GM12878 (cell line): ENCODE measurements at regions not wholly inside any gene's neighbourhood (a gene's known extent, or its start where the extent isn't known, plus 50 kb on each side); places are given as distances from the start of the nearest gene placed in this dataset.

Experiments used
- BRCA1 ChIP-seq: IDR thresholded peaks from 2 replicates; pipeline ENCODE4 v1.6.1; 2011; ENCODE audit warnings: low read depth, low read length, improper control_type of control experiment
- CTCF ChIP-seq, 3 experiments: IDR thresholded peaks in 2 of 3; conservative IDR thresholded peaks in 1 of 3; 2 replicates each; pipeline ENCODE4 v1.5.1; 2011; ENCODE audit warnings: low read depth in 3 of 3, low read length in 3 of 3, mild to moderate bottlenecking in 3 of 3, control low read depth in 2 of 3, moderate library complexity in 2 of 3, inconsistent platforms in 1 of 3, mixed read lengths in 1 of 3; ENCODE audit not compliant: control insufficient read depth in 2 of 3, insufficient read depth in 1 of 3; ENCODE audit errors: extremely low read depth in 1 of 3
- ELK1 ChIP-seq: IDR thresholded peaks from 2 replicates; pipeline ENCODE4 v1.6.1; 2012; ENCODE audit warnings: low read depth, low read length, improper control_type of control experiment
- EP300 ChIP-seq, 2 experiments: fragments of 150-350 bp in 1 of 2; IDR thresholded peaks; 2 replicates each; pipeline ENCODE4 v1.6.1; 2011 to 2012; ENCODE audit warnings: low read depth in 2 of 2, low read length in 2 of 2, borderline replicate concordance in 1 of 2, improper control_type of control experiment in 1 of 2, inconsistent platforms in 1 of 2; ENCODE audit not compliant: control insufficient read depth in 1 of 2
- FOXM1 ChIP-seq: IDR thresholded peaks from 2 replicates; pipeline ENCODE4 v1.6.1; 2012; ENCODE audit warnings: low read depth, mild to moderate bottlenecking, inconsistent platforms, low read length, moderate library complexity
- RAD21 ChIP-seq: IDR thresholded peaks from 2 replicates; pipeline ENCODE4 v1.6.1; 2011; ENCODE audit warnings: mild to moderate bottlenecking, low read depth, low read length, moderate library complexity; ENCODE audit not compliant: insufficient read depth

- TF ChIP-seq FOXM1 (no peak), BRCA1 (no peak), ELK1 (no peak), CTCF (IDR thresholded peaks at IDR 0.05 in 2 of 3, conservative IDR thresholded peaks at IDR 0.05 in 1 of 3; ENCODE audit: control insufficient read depth in 2 of 3, extremely low read depth in 1 of 3, insufficient read depth in 1 of 3, low read depth in 3 of 3, low read length in 3 of 3) (peak in 2 of 3 experiments; percentile 15 to 20; a peak in 1 of 6 replicates), RAD21 (0 out of 2 replicates have a peak, but pooled peaks have one; percentile 15), EP300 (IDR thresholded peaks at IDR 0.05; ENCODE audit: borderline replicate concordance in 1 of 2, control insufficient read depth in 1 of 2, low read depth in 2 of 2, low read length in 2 of 2) (no peak)
Measured at GRCh38 chr12:19574601-19575000, 135.3 kb downstream of the AEBP2 start.
